HG02884 (cell line): ENCODE measurements at regions not wholly inside any gene's neighbourhood (a gene's known extent, or its start where the extent isn't known, plus 50 kb on each side); places are given as distances from the start of the nearest gene placed in this dataset.

Source experiments
- ATAC-seq: cut with Tn5 transposase; IDR thresholded peaks from one replicate; pipeline ENCODE4 v1.9.1; 2021; ENCODE audit warnings: mild to moderate bottlenecking, moderate library complexity; ENCODE audit not compliant: unreplicated experiment

DNA sequence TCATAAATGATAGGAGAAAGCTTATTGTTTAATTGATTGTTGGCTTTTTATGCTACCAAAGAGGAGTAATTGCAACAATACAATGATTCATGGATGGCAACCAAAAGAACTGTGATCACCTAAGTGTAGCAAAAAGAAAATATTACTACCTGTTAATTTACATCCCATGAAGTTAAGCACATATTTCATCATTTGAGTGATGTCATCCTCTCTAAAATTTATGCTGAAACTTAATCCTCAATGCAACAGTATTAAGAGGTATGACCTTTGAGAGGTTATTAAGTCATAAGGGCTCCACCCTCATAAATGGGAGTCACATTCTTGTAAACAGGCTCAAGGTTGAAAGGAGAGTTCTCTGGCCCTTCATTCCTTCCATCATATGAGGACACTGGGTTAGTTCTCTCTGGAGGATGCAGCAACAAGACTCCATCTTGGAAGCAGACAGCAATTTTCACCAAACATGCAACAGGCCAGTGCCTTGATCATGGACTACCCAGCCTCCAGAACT lies 190.6 kb upstream of the GRIK2 start:
- ATAC-seq, result no peak

DNA sequence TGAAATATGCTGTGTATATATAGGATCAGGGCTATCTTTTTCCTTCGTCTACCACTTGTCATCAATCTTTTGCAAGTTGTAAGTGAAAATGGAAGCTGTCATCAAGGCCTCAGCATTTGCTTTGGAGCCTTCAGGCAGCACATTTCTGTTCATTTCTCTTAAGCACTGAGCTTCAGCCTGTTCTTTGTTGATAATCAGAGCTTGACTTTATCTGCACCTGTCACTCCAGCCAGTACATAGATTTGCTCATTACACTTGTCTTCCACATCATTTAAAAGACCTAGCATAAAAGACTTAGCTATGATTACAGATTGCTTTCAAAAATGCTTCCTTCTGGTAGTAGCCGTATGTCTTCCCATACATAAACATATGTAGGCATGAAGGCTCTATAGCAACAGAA lies 189.8 kb upstream of the GRIK2 start:
- ATAC-seq, result no peak

- ATAC-seq, result no peak
Measured at GRCh38 chr6:101208152-101208551, 185.4 kb upstream of the GRIK2 start.

DNA sequence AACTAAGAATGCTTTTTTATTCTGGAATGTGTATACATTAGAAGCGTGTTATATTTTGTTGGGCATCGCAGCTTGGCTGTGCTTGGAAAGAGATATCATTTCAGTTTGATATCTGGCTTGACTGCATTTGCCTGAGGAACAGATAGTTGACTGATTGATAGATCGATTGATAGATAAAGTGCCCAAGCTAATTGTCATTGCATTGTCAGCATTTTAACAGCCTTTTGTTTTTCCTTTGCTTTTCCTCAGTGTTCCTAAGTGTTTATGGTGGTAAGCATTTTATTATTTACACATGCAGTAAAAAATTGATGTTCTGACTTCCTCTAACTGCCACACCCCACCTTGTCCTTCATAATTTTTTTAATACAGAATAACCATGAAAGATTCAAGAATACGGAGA lies 180.9 kb upstream of the GRIK2 start:
- no peak for ATAC-seq

GRCh38 chr6:101222007-101222406 lies 171.5 kb upstream of the GRIK2 start:
- no peak for ATAC-seq

GRCh38 chr6:101224751-101225150 lies 168.8 kb upstream of the GRIK2 start:
- ATAC-seq, result no peak

- ATAC-seq, result no peak
Measured at GRCh38 chr6:101226677-101227135, 166.8 kb upstream of the GRIK2 start.

- no peak for ATAC-seq
Measured at GRCh38 chr6:101230866-101231265, 162.6 kb upstream of the GRIK2 start.

- no peak for ATAC-seq
Measured at GRCh38 chr6:101231606-101232235, 161.8 kb upstream of the GRIK2 start.

DNA sequence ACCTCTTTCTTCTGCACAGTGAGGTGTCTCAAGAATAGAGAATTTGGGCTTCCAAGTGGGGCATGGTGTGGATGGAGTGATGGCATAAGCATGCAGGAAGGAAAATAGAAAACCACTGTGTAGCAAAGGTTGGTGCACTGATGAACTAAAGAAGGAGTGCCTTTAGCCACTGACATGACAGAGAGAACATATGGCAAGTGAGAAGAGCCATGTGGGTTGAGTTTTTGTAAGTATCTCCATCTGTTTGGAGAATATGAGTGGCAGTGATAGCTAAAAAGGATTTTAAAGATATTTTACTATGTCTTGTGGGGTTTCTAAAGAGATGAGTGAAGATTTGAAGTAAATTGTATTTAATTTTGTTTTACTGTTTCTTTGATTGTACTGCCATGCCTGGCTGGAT lies 160.5 kb upstream of the GRIK2 start:
- no peak for ATAC-seq

- no peak for ATAC-seq
Measured at GRCh38 chr6:101236709-101237108, 156.8 kb upstream of the GRIK2 start.

- no peak for ATAC-seq
Measured at GRCh38 chr6:101241442-101241841, 152.1 kb upstream of the GRIK2 start.

DNA sequence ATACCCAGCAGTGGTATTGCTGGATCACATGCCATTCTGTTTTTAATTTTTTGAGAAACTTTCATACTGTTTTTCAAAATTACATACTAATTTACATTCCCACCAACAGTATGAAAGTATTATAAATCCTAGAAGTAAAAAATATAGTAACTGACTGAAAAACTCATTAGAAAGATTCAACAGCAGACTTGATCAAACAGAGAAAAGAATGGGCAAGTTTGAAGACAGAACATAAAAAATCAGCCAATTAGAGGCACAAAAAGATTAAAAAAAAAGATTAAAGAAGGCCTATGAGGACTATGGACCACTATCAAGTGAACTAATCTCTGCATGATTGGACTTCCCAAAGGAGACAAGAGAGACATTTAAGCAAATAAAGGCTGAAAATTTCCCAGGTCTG lies 144.0 kb upstream of the GRIK2 start:
- no peak for ATAC-seq

DNA sequence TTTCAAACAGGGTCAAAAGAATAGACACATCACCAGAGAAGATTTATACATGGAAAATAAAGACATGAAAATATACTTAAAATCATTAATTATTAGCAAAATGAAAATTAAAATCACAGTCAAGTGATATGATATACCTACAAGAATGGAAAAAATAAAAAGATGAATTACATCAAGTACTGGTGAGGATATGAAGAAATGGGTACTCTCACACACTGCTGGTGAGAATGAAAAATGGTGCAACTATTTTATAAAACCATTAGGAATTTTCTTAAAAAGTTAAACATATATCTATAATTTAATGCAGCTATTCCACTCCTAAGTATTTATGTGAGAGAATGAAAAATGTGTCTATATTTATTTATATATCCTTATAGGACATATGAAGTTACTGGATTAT lies 136.3 kb upstream of the GRIK2 start:
- ATAC-seq, result no peak

GRCh38 chr6:101259505-101259904 lies 134.0 kb upstream of the GRIK2 start:
- ATAC-seq, result no peak

DNA sequence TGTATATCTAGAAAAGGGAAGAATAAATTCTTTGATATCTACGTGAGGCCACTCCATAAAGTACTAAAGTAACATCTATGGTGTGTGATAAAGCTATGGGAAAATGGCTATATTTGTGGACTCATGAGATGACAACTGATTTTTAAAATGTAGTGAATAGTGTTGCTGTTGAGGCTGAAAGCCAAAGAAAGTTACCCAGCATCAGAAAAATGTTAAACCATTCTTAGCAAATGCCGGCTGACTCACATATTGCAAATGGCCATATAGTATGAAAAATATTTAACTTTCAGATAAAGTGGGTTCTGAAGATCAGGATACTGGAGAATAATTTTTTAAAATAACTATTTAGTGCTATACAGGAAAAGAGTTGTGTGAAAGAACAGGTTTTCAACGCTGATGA lies 129.9 kb upstream of the GRIK2 start:
- no peak for ATAC-seq

DNA sequence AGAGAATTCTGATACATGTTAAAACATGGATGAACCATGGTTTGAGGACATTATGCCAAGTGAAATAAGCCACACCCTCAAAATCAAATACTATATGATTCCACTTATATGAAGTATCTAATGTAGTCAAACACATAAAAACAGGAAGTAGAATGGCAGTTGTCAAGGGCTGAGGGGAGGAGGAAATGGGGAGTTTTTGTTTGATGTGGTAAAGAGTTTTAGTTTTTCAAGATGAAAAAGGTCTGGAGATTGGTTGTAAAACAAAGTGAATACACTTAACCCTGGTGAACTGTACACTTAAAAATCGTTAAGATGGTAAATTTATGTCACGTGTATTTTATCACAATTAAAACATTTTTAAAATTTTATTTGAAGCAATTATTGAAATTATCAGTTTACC lies 127.4 kb upstream of the GRIK2 start:
- no peak for ATAC-seq

DNA sequence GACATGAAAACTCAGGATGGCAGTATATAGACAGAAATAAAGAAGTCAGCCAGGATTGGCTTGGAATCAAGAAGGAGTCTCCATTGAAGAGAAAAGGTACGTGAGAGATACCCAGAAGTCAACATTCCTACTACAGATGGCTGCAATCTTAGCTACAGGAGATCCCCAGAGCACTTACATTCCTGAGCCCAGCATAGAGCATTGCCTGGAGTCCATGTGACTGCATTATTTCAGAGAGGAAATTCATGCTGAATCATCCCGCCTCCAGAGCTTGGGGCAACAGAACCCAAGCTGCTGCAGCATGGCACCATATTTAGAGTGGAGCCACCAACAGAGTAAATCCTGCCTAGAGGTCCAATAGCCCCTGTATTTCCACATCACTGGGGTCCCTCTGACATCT lies 125.0 kb upstream of the GRIK2 start:
- no peak for ATAC-seq

GRCh38 chr6:101275251-101275650 lies 118.3 kb upstream of the GRIK2 start:
- no peak for ATAC-seq

- ATAC-seq, result no peak
Measured at GRCh38 chr6:101276066-101276465, 117.4 kb upstream of the GRIK2 start.

DNA sequence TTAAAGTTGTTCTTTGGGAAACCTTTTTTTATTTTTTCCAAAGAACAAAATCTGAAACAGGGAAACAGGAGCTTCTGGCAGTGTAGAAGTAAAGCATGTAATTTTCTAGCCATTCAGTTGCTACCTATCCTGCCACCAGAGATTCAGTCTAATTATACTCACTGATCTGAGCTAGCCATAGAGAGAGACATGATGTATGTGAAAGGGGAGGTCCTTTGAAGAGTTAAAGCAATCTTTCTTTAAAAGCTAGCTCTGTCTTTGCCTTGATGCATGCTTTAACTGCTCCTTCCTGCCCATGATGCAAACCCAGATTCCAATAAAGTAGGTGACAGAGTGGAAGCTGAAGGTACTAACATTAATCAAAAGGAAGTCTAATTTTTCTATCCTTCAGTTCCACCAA lies 114.1 kb upstream of the GRIK2 start:
- ATAC-seq, result no peak

GRCh38 chr6:101281266-101281665 lies 112.2 kb upstream of the GRIK2 start:
- no peak for ATAC-seq

DNA sequence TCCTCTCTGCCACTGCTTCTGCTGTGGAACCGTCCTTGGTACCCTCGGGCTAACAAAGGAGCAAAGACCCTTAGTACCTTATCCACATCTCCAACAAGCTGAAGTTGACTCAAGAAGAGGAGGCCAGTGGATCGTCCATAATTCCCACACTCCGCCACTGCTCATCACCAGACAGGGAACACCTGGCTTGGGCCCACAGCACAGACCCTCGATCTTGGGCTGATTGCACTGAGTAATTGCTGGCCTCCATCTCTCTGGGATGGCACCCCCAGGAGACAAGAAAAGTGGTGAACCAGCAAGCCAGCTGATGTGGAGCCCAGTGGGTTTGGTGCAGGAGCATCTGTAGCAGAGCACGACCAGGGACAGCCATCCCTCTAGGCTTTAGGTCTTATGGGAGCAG lies 109.4 kb upstream of the GRIK2 start:
- no peak for ATAC-seq
